Pancreas (tissue), 10 donors: ENCODE measurements at regions not wholly inside any gene's neighbourhood (a gene's known extent, or its start where the extent isn't known, plus 50 kb on each side); places are given as distances from the start of the nearest gene placed in this dataset.

Source experiments
- ATAC-seq, 4 donors: fragments of 200-7000 bp; cut with Tn5 transposase; one replicate each; pipeline versions ENCODE4 v1.8.0 to v1.9.1; 2020; ENCODE audit warnings: mild to moderate bottlenecking in 4 of 4, moderate library complexity in 4 of 4
- DNase-seq, 6 donors: peaks; one replicate each; pipeline ENCODE4 v3.0.0-alpha.2; 2020
- FAIRE-seq: peaks from 2 replicates; lab custom pipeline; 2012; peaks lifted over from hg19 to GRCh38; lab: Jason Lieb, UNC
- H3K27ac ChIP-seq, 4 donors: fragments of 200-600 bp; sonication (generic); 1 replicate in 3 of 4; 2 replicates in 1 of 4; pipeline versions ENCODE4 v1.5.0 to v1.8.0; 2020
- H3K27me3 ChIP-seq, 4 donors: fragments of 200-600 bp; one replicate each; pipeline ENCODE4 v1.8.0; 2021
- H3K36me3 ChIP-seq, 3 donors: fragments of 200-600 bp; sonication (generic) in 1 of 3; one replicate each; pipeline versions ENCODE4 v1.5.0 to v1.8.0; 2020 to 2021
- H3K4me1 ChIP-seq, 3 donors: fragments of 200-600 bp; one replicate each; pipeline ENCODE4 v1.8.0; 2021
- H3K4me3 ChIP-seq, 4 donors: fragments of 200-600 bp; sonication (generic) in 2 of 4; one replicate each; pipeline versions ENCODE4 v1.5.0 to v1.8.0; 2020 to 2021
- H3K9me3 ChIP-seq, 4 donors: fragments of 200-600 bp; one replicate each; pipeline ENCODE4 v1.8.0; 2021
- CTCF ChIP-seq, 4 donors: fragments of 200-600 bp; sonication (generic) in 3 of 4; IDR thresholded peaks; one replicate each; pipeline versions ENCODE4 v1.5.0 to v1.8.0; 2021; ENCODE audit warnings: antibody characterized with exemption in 4 of 4
- WGBS, 2 donors: extraction: QIAGEN DNeasy Blood & Tissue Kit; methylation state at CpG; one replicate each; pipeline ENCODE4 v1.1.7; 2013; 5-methylcytosine and 5-hydroxymethylcytosine counted together
- intact Hi-C, 3 donors: fragments of 100-400 bp; cut with DNase I; formaldehyde crosslinking; loops; one replicate each; pipeline versions ENCODE4 v1.11.1 to v1.14.2; 2022
- donor health status: healthy with polysubstance abuse.
- donor health status: DM: no; HTN: no; CAD: no; lungs with moderate emphysema.
- donor health status: DM: no; HTN: no; CAD: no.
- donor health status: control.
- donor health status: control.
- donor health status: Bipolar disorder and iron deficiency.
- donor health status: DM: yes; HTN: yes; CAD: no.
- donor health status: DM: no; HTN: no; CAD: no.
- donor health status: DM: no; HTN: no; CAD: no.
- donor health status: DM: yes; HTN: yes; CAD: no.

- intact Hi-C loops = no loop called here
- H3K36me3 ChIP-seq = no peaks in the 10 kb centered on the region
- WGBS, 2 donors = 6 to 9% methylated on average over 35 of the region's 35 CpGs
- peak overlapping the region in 2 of 4 donors; percentile 26 to 34 for H3K4me3 ChIP-seq
- no peak overlapping the region for H3K27ac ChIP-seq
- H3K4me1 ChIP-seq = no peaks in the 10 kb centered on the region
- peak; percentile 46 to 68 (median 54) for TF ChIP-seq CTCF (IDR thresholded peaks at IDR 0.05)
- no peaks in the 10 kb centered on the region for H3K27me3 ChIP-seq
- H3K9me3 ChIP-seq = no peaks in the 10 kb centered on the region
- no peak for FAIRE-seq
- ATAC-seq = peak; percentile 91 to 99 (median 92)
- peak; percentile 43 to 84 (median 67) for DNase-seq
Measured at GRCh38 chr4:152045807-152046571, 285.2 kb upstream of the GATB start.

- H3K9me3 ChIP-seq = no peaks in the 10 kb centered on the region
- peak overlapping the region in 2 of 4 donors; percentile 26 to 34 for H3K4me3 ChIP-seq
- WGBS, 2 donors = 38 to 44% methylated on average over 10 of the region's 10 CpGs
- DNase-seq (no peak), ATAC-seq (no peak), FAIRE-seq (no peak)
- H3K4me1 ChIP-seq = no peaks in the 10 kb centered on the region
- TF ChIP-seq CTCF (IDR thresholded peaks at IDR 0.05) = no peak
- no peak overlapping the region for H3K27ac ChIP-seq
- H3K36me3 ChIP-seq = no peaks in the 10 kb centered on the region
- H3K27me3 ChIP-seq = no peaks in the 10 kb centered on the region
- intact Hi-C loops = no loop called here
Measured at GRCh38 chr4:152045449-152045806, 284.6 kb upstream of the GATB start.

GRCh38 chr4:152044331-152045036 is 283.7 kb upstream of the GATB start:
- no peak overlapping the region for H3K27ac ChIP-seq
- no peaks in the 10 kb centered on the region for H3K9me3 ChIP-seq
- no peak for TF ChIP-seq CTCF (IDR thresholded peaks at IDR 0.05)
- no peaks in the 10 kb centered on the region for H3K4me1 ChIP-seq
- no peak overlapping the region for H3K4me3 ChIP-seq
- no peak for ATAC-seq
- no peaks in the 10 kb centered on the region for H3K27me3 ChIP-seq
- WGBS, 2 donors = 71 to 77% methylated on average over 9 of the region's 9 CpGs
- intact Hi-C loops = no loop called here
- DNase-seq = no peak
- no peaks in the 10 kb centered on the region for H3K36me3 ChIP-seq
- FAIRE-seq = no peak

- Histone ChIP-seq H3K4me3 (no peak overlapping the region), H3K36me3 (no peaks in the 10 kb centered on the region), H3K27ac (no peak overlapping the region), H3K4me1 (no peaks in the 10 kb centered on the region), H3K9me3 (no peaks in the 10 kb centered on the region), H3K27me3 (no peaks in the 10 kb centered on the region)
- no peak for TF ChIP-seq CTCF (IDR thresholded peaks at IDR 0.05)
- DNase-seq (no peak), ATAC-seq (no peak), FAIRE-seq (no peak)
- intact Hi-C loops = no loop called here
- WGBS, 2 donors = 83 to 85% methylated on average over 4 of the region's 4 CpGs
Measured at GRCh38 chr4:152041295-152041694, 280.5 kb upstream of the GATB start.

GRCh38 chr4:152039691-152040090 is 278.9 kb upstream of the GATB start:
- 82 to 95% methylated on average over 5 of the region's 5 CpGs for WGBS, 2 donors
- intact Hi-C loops = no loop called here
- H3K27me3 ChIP-seq = no peaks in the 10 kb centered on the region
- no peaks in the 10 kb centered on the region for H3K9me3 ChIP-seq
- H3K36me3 ChIP-seq = no peaks in the 10 kb centered on the region
- H3K27ac ChIP-seq = no peak overlapping the region
- no peak for TF ChIP-seq CTCF (IDR thresholded peaks at IDR 0.05)
- FAIRE-seq (no peak), DNase-seq (no peak), ATAC-seq (no peak)
- H3K4me3 ChIP-seq = no peak overlapping the region
- H3K4me1 ChIP-seq = no peaks in the 10 kb centered on the region
